Mucosa of stomach (tissue), 1 donor: ENCODE measurements at regions not wholly inside any gene's neighbourhood (a gene's known extent, or its start where the extent isn't known, plus 50 kb on each side); places are given as distances from the start of the nearest gene placed in this dataset.
"Not testable (repeated sequence)": the region's sequence is repeated elsewhere in the genome, so short reads cannot be mapped to it uniquely, and the experiment has no call there.

Experiments used
- H3K27me3 ChIP-seq: one replicate; pipeline ENCODE4 v1.7.0; 2013; ENCODE audit warnings: mild to moderate bottlenecking, low read length; ENCODE audit not compliant: control insufficient read depth, insufficient read depth
- H3K36me3 ChIP-seq: one replicate; pipeline ENCODE4 v1.7.0; 2013; ENCODE audit warnings: low read length; ENCODE audit not compliant: control insufficient read depth, insufficient read depth
- H3K4me1 ChIP-seq: one replicate; pipeline ENCODE4 v1.7.0; 2013; ENCODE audit warnings: mild to moderate bottlenecking, low read length; ENCODE audit not compliant: control insufficient read depth, insufficient read depth
- H3K4me3 ChIP-seq: one replicate; pipeline ENCODE4 v1.7.0; 2013; ENCODE audit warnings: low read length
- H3K9ac ChIP-seq: one replicate; pipeline ENCODE4 v1.7.0; 2013; ENCODE audit warnings: mild to moderate bottlenecking, low read length, moderate library complexity
- H3K9me3 ChIP-seq: one replicate; pipeline ENCODE4 v1.7.0; 2013; ENCODE audit warnings: mild to moderate bottlenecking, low read length, moderate library complexity; ENCODE audit not compliant: control insufficient read depth
- donor health status: Pancreatic carcinoma.

DNA sequence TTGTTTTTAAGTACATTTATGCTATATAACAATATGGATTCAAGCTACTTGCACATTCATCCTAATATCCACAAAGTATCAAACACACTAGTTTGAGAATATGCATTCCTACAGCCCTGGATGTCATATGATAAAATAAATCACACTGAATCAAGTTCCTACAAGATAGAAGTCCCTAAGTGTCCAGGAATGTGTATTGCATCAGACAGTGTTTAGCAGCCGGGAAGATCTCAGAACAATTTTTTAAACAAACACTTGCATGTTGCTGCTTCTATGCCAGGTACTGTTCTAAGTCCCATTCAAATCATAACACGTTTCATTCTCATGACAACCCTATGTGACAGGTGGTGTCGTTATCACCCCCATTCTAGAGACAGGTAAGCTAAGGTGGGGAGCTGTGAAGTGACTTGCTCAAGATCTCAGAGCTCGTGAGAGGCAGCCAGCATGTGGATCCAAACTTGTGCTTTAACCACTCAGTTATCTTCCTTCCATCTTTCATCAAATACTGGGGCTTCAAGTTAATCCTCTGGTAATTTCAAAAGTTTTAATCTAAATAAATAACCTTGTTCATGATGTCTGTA is 68.3 kb upstream of the KIF26B start:
- Histone ChIP-seq H3K36me3 (no peaks in the 10 kb centered on the region), H3K4me3 (no peak overlapping the region), H3K27me3 (no peaks in the 10 kb centered on the region), H3K9ac (no peak overlapping the region), H3K9me3 (no peaks in the 10 kb centered on the region), H3K4me1 (peaks cover 5% of the 10 kb centered on the region)

GRCh38 chr1:245085508-245086095 is 69.2 kb upstream of the KIF26B start:
- no peak overlapping the region for H3K4me3 ChIP-seq
- no peaks in the 10 kb centered on the region for H3K36me3 ChIP-seq
- no peaks in the 10 kb centered on the region for H3K4me1 ChIP-seq
- no peaks in the 10 kb centered on the region for H3K9me3 ChIP-seq
- no peak overlapping the region for H3K9ac ChIP-seq
- H3K27me3 ChIP-seq: no peaks in the 10 kb centered on the region

DNA sequence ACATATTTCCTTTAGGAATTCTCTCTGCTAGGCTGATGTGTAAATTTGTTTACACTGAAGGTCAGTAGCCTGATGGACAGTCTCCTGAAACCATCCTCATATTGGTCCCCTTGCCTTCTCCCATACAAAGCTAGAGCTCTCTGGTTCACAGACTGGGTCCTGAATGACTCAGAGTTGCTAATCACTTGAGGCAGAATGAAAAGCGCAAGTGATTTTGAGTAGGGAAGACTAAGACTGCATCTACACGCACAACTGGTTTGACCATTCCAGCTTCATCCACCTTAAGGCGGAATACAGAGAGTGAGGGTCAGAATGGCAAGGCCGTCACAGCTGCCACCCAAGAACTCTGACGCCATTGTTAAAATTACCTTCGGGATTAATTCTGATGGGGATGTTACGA is 70.2 kb upstream of the KIF26B start:
- no peaks in the 10 kb centered on the region for H3K4me1 ChIP-seq
- no peak overlapping the region for H3K4me3 ChIP-seq
- H3K9ac ChIP-seq: no peak overlapping the region
- no peaks in the 10 kb centered on the region for H3K36me3 ChIP-seq
- no peaks in the 10 kb centered on the region for H3K27me3 ChIP-seq
- no peaks in the 10 kb centered on the region for H3K9me3 ChIP-seq

GRCh38 chr1:245079021-245079609 is 75.7 kb upstream of the KIF26B start:
- H3K4me3 ChIP-seq: no peak overlapping the region
- H3K9me3 ChIP-seq: no peaks in the 10 kb centered on the region
- no peaks in the 10 kb centered on the region for H3K4me1 ChIP-seq
- no peak overlapping the region for H3K9ac ChIP-seq
- no peaks in the 10 kb centered on the region for H3K36me3 ChIP-seq
- no peaks in the 10 kb centered on the region for H3K27me3 ChIP-seq

- Histone ChIP-seq H3K9me3 (no peaks in the 10 kb centered on the region), H3K9ac (no peak overlapping the region), H3K4me1 (no peaks in the 10 kb centered on the region), H3K4me3 (no peak overlapping the region), H3K36me3 (no peaks in the 10 kb centered on the region), H3K27me3 (no peaks in the 10 kb centered on the region)
These were observed 79.9 kb upstream of the KIF26B start for GRCh38 chr1:245074898-245075297.

DNA sequence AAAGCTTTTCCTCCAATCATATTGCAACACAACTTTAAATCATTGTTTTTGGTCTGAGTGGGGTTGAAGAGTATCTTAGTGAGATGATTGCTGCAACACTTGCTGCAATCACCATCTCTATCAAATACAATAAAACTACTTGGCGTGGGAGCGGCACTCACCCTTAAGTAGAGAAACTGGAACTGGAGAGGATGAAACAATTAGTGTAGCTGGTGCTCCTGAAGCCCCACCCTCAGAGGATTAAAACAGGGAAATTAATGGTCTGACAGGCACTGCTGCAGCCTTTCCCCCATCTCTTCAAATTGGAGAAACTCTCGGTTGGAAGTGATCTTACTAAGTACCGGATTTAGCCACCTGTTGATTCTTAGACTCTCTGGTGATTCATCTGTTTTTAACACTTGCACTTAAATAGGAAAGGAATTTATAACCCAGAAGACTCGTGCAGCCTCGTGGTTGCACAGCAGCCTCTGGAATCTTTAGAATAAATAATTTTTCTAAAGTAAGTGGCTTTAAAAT is 80.5 kb upstream of the KIF26B start:
- Histone ChIP-seq H3K9ac (no peak overlapping the region), H3K9me3 (no peaks in the 10 kb centered on the region), H3K4me3 (no peak overlapping the region), H3K4me1 (no peaks in the 10 kb centered on the region), H3K27me3 (no peaks in the 10 kb centered on the region), H3K36me3 (no peaks in the 10 kb centered on the region)

GRCh38 chr1:245070836-245071615 is 83.8 kb upstream of the KIF26B start:
- H3K4me3 ChIP-seq: no peak overlapping the region
- H3K27me3 ChIP-seq: no peaks in the 10 kb centered on the region
- H3K36me3 ChIP-seq: no peaks in the 10 kb centered on the region
- H3K4me1 ChIP-seq: no peaks in the 10 kb centered on the region
- no peaks in the 10 kb centered on the region for H3K9me3 ChIP-seq
- H3K9ac ChIP-seq: no peak overlapping the region

GRCh38 chr1:245067257-245067656 is 87.5 kb upstream of the KIF26B start:
- H3K4me1 ChIP-seq: no peaks in the 10 kb centered on the region

GRCh38 chr1:245062741-245063305 is 92.0 kb upstream of the KIF26B start:
- Histone ChIP-seq H3K4me3 (no peak overlapping the region), H3K9me3 (no peaks in the 10 kb centered on the region), H3K9ac (no peak overlapping the region), H3K27me3 (no peaks in the 10 kb centered on the region), H3K36me3 (no peaks in the 10 kb centered on the region), H3K4me1 (peaks cover 12% of the 10 kb centered on the region)

More at GRCh38 chr1:245067257-245067656, 87.5 kb upstream of the KIF26B start:
- Histone ChIP-seq H3K9me3 (no peaks in the 10 kb centered on the region), H3K9ac (no peak overlapping the region), H3K27me3 (no peaks in the 10 kb centered on the region), H3K36me3 (no peaks in the 10 kb centered on the region), H3K4me3 (no peak overlapping the region)

DNA sequence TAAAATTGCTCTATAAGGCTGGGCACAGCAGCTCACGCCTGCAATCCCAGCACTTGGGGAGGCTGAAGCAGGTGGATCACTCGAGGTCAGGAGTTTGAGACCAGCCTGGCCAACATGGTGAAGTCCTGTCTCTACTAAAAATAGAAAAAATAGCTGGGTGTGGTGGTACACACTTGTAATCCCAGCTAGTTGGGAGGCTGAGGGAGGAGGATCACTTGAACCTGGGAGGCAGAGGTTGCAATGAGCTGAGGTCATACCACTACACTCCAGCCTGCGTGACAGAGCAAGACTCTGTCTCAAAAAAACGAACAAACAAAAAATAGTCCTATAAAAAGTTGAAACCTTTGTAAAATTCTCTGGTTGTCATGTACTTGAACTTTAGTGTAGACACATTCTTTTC is 93.0 kb upstream of the KIF26B start:
- peaks cover 12% of the 10 kb centered on the region for H3K4me1 ChIP-seq
- H3K36me3 ChIP-seq, H3K9me3 ChIP-seq, H3K9ac ChIP-seq, H3K27me3 ChIP-seq, H3K4me3 ChIP-seq: not testable (repeated sequence)

DNA sequence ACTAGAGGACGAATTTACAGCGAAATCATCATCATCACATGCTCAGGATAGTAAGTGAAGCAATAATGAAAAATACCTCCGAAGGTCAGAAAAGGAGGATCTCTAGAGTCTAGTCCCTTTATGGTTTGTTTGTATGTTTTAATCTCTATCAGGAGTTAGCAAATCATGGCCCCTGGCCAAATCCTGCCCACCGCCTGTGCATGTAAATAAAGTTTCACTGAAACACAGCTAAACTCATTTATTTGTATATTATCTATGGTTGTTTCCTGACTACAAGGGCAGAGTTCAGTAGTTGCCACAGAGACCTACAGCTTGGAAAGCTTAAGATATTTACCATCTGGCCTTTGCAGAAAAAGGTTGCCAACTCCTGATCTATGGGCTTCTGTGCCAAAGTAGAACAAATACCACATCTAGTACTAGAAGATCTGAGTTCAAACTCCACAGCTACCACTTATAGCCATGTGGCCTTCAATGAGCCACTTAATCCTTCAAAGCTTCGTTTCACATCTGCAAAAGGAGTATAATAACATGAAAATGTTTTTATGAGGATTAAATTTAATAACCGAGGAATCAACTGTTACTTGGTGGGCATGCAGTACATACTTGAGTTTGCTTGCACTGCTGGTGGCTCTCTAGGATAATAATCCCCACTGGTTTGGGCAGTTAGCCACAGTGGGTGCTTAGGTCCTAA is 94.0 kb upstream of the KIF26B start:
- no peaks in the 10 kb centered on the region for H3K36me3 ChIP-seq
- peak overlapping the region; percentile 9 for H3K9ac ChIP-seq
- no peaks in the 10 kb centered on the region for H3K27me3 ChIP-seq
- H3K9me3 ChIP-seq: no peaks in the 10 kb centered on the region
- no peak overlapping the region for H3K4me3 ChIP-seq
- H3K4me1 ChIP-seq: peaks cover 12% of the 10 kb centered on the region
